ENCODE measurements at regions not wholly inside any gene's neighbourhood (a gene's known extent, or its start where the extent isn't known, plus 50 kb on each side); places are given as distances from the start of the nearest gene placed in this dataset.

DNA sequence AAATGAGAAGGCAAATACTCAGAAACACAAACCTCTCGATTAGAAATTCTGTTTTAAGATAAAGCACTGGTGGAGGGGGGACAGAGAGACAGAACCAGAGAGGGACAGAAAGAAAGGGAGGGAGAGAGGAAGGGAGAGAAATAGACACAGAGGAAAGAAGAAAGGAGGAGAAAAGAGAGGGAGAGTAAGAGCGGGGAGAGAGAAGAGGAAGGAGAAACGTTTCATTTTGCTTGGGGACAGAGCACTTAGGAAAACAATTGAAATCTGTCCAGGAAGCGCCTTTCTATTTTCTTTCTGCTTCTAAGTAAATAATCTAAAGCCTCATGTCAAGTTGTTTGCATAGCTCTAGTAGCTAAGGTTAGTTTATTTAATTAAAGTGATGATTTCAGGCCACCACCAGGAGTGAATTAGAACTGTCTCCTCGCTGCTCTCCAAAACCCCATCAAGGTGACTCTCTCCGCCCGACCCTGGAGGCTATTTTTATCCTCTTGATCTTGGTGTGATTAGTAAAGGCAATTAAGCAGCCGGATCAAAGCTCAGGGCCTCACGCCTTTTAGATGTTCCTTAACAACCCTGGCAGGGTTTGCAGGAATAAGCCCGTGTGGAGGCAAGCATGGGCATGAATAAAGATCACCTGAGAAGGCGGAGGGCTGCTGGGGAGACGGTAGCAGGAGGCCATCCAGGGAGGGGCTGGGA lies 73.4 kb upstream of the INSIG1 start:
- Histone ChIP-seq H3K36me3 (ENCODE audit: control insufficient read depth, insufficient read depth, low read length) (no peaks in the 10 kb centered on the region), H3K4me3 (ENCODE audit: low read length) (no peak overlapping the region), H3K27me3 (ENCODE audit: control insufficient read depth, insufficient read depth, low read length) (no peaks in the 10 kb centered on the region), H3K27ac (ENCODE audit: low read length) (no peak overlapping the region), H3K4me1 (ENCODE audit: control insufficient read depth, insufficient read depth, low read length) (peaks cover 9% of the 10 kb centered on the region), H3K9me3 (ENCODE audit: control insufficient read depth, low read depth, low read length) (no peaks in the 10 kb centered on the region)
- DNase-seq = peak in 1 of 2 donors; percentile 25
- 63% methylated on average over 3 of the region's 12 CpGs for WGBS (ENCODE audit: insufficient coverage, low lambda C conversion rate)

DNA sequence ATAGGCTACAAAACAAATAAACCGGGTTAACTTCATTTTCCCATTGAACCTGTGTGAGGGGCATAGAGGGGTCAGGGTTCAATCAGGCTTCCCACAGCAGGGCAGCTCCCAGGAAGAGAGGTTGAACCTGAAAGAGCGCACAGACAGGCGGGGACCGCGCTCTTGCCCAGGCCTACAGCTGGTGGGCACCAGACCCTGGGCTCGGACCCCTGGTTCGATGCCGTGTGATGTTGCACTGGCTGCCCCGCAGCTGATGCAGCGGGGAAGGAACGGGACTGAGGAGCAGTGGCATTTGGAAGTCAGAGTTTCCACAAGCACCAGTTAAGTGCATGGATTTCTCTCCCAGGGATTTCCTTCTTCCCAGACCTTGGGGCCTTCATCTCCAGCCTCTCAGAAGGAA lies 72.6 kb upstream of the INSIG1 start:
- peaks cover 9% of the 10 kb centered on the region for H3K4me1 ChIP-seq (ENCODE audit: control insufficient read depth, insufficient read depth, low read length)
- H3K27ac ChIP-seq (ENCODE audit: low read length) = no peak overlapping the region
- no peaks in the 10 kb centered on the region for H3K9me3 ChIP-seq (ENCODE audit: control insufficient read depth, low read depth, low read length)
- H3K4me3 ChIP-seq (ENCODE audit: low read length) = no peak overlapping the region
- H3K36me3 ChIP-seq (ENCODE audit: control insufficient read depth, insufficient read depth, low read length) = no peaks in the 10 kb centered on the region
- no CpG with 5 or more reads among the region's 11 CpGs for WGBS (ENCODE audit: insufficient coverage, low lambda C conversion rate)
- no peak for DNase-seq
- no peaks in the 10 kb centered on the region for H3K27me3 ChIP-seq (ENCODE audit: control insufficient read depth, insufficient read depth, low read length)

GRCh38 chr7:155225516-155225915 lies 72.2 kb upstream of the INSIG1 start:
- no peak overlapping the region for H3K4me3 ChIP-seq (ENCODE audit: low read length)
- H3K9me3 ChIP-seq (ENCODE audit: control insufficient read depth, low read depth, low read length) = no peaks in the 10 kb centered on the region
- H3K27ac ChIP-seq (ENCODE audit: low read length) = no peak overlapping the region
- DNase-seq = no peak
- no CpG with 5 or more reads among the region's 14 CpGs for WGBS (ENCODE audit: insufficient coverage, low lambda C conversion rate)
- H3K27me3 ChIP-seq (ENCODE audit: control insufficient read depth, insufficient read depth, low read length) = no peaks in the 10 kb centered on the region
- H3K4me1 ChIP-seq (ENCODE audit: control insufficient read depth, insufficient read depth, low read length) = peaks cover 9% of the 10 kb centered on the region
- no peaks in the 10 kb centered on the region for H3K36me3 ChIP-seq (ENCODE audit: control insufficient read depth, insufficient read depth, low read length)

- no peak overlapping the region for H3K27ac ChIP-seq (ENCODE audit: low read length)
- DNase-seq = no peak
- H3K4me3 ChIP-seq (ENCODE audit: low read length) = no peak overlapping the region
- H3K36me3 ChIP-seq (ENCODE audit: control insufficient read depth, insufficient read depth, low read length) = no peaks in the 10 kb centered on the region
- no CpG with 5 or more reads among the region's 26 CpGs for WGBS (ENCODE audit: insufficient coverage, low lambda C conversion rate)
- H3K27me3 ChIP-seq (ENCODE audit: control insufficient read depth, insufficient read depth, low read length) = no peaks in the 10 kb centered on the region
- peaks cover 9% of the 10 kb centered on the region for H3K4me1 ChIP-seq (ENCODE audit: control insufficient read depth, insufficient read depth, low read length)
- H3K9me3 ChIP-seq (ENCODE audit: control insufficient read depth, low read depth, low read length) = no peaks in the 10 kb centered on the region
These were observed 71.2 kb upstream of the INSIG1 start for GRCh38 chr7:155226261-155227003.

DNA sequence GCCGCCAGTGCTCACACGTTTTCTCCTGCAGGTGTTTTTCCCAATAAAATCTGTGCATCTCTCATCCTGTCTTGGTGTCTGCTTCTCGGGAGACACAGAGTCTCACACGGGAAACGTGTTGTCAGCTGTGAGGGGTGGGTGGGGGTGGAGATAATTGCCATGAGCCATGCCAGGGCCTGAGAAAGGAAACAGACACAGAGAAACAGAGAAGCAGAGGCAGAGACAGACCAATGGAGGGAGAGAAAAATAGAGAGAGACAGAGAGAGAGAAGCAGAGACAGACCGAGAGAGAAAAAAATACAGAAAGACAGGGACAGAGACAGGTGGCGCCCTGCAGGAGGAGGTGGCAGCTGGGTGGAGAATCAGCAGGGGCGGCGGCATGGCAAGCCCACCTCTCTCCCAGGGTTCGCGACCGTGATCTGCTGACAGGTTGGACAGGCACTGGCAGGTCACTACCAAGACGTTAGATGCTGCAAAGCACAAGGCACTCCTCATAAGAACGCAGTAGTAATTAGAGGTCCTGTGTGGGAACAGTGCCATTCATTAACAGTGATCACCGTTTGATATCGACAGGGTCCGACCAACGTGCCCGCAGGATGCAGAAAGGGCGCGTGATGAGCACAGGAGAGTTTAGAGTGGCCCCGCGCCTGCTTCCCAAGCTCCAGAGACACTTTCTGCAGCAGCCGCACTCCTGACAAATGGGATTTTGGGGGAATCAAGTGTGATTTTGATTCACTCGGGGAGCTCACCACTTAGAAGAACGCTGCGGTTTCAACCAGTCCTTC lies 70.5 kb upstream of the INSIG1 start:
- no peak overlapping the region for H3K4me3 ChIP-seq (ENCODE audit: low read length)
- H3K36me3 ChIP-seq (ENCODE audit: control insufficient read depth, insufficient read depth, low read length) = no peaks in the 10 kb centered on the region
- no peak overlapping the region for H3K27ac ChIP-seq (ENCODE audit: low read length)
- peaks cover 9% of the 10 kb centered on the region for H3K4me1 ChIP-seq (ENCODE audit: control insufficient read depth, insufficient read depth, low read length)
- no peak for DNase-seq
- 93% methylated on average over 3 of the region's 27 CpGs for WGBS (ENCODE audit: insufficient coverage, low lambda C conversion rate)
- no peaks in the 10 kb centered on the region for H3K9me3 ChIP-seq (ENCODE audit: control insufficient read depth, low read depth, low read length)
- H3K27me3 ChIP-seq (ENCODE audit: control insufficient read depth, insufficient read depth, low read length) = no peaks in the 10 kb centered on the region

GRCh38 chr7:155227788-155228458 lies 69.8 kb upstream of the INSIG1 start:
- peaks cover 9% of the 10 kb centered on the region for H3K4me1 ChIP-seq (ENCODE audit: control insufficient read depth, insufficient read depth, low read length)
- H3K27ac ChIP-seq (ENCODE audit: low read length) = no peak overlapping the region
- no peak for DNase-seq
- H3K9me3 ChIP-seq (ENCODE audit: control insufficient read depth, low read depth, low read length) = no peaks in the 10 kb centered on the region
- no peak overlapping the region for H3K4me3 ChIP-seq (ENCODE audit: low read length)
- H3K36me3 ChIP-seq (ENCODE audit: control insufficient read depth, insufficient read depth, low read length) = no peaks in the 10 kb centered on the region
- H3K27me3 ChIP-seq (ENCODE audit: control insufficient read depth, insufficient read depth, low read length) = no peaks in the 10 kb centered on the region
- WGBS (ENCODE audit: insufficient coverage, low lambda C conversion rate) = 97% methylated on average over 5 of the region's 22 CpGs

GRCh38 chr7:155228459-155228845 lies 69.2 kb upstream of the INSIG1 start:
- no peaks in the 10 kb centered on the region for H3K36me3 ChIP-seq (ENCODE audit: control insufficient read depth, insufficient read depth, low read length)
- H3K27me3 ChIP-seq (ENCODE audit: control insufficient read depth, insufficient read depth, low read length) = no peaks in the 10 kb centered on the region
- DNase-seq = no peak
- H3K9me3 ChIP-seq (ENCODE audit: control insufficient read depth, low read depth, low read length) = no peaks in the 10 kb centered on the region
- H3K4me3 ChIP-seq (ENCODE audit: low read length) = no peak overlapping the region
- no peak overlapping the region for H3K27ac ChIP-seq (ENCODE audit: low read length)
- peaks cover 9% of the 10 kb centered on the region for H3K4me1 ChIP-seq (ENCODE audit: control insufficient read depth, insufficient read depth, low read length)
- no CpG with 5 or more reads among the region's 8 CpGs for WGBS (ENCODE audit: insufficient coverage, low lambda C conversion rate)

GRCh38 chr7:155228894-155229293 lies 68.8 kb upstream of the INSIG1 start:
- Histone ChIP-seq H3K36me3 (ENCODE audit: control insufficient read depth, insufficient read depth, low read length) (no peaks in the 10 kb centered on the region), H3K4me3 (ENCODE audit: low read length) (no peak overlapping the region), H3K27ac (ENCODE audit: low read length) (no peak overlapping the region), H3K9me3 (ENCODE audit: control insufficient read depth, low read depth, low read length) (no peaks in the 10 kb centered on the region), H3K27me3 (ENCODE audit: control insufficient read depth, insufficient read depth, low read length) (no peaks in the 10 kb centered on the region), H3K4me1 (ENCODE audit: control insufficient read depth, insufficient read depth, low read length) (peaks cover 13% of the 10 kb centered on the region)
- no peak for DNase-seq
- 80% methylated on average over 1 of the region's 9 CpGs for WGBS (ENCODE audit: insufficient coverage, low lambda C conversion rate)

DNA sequence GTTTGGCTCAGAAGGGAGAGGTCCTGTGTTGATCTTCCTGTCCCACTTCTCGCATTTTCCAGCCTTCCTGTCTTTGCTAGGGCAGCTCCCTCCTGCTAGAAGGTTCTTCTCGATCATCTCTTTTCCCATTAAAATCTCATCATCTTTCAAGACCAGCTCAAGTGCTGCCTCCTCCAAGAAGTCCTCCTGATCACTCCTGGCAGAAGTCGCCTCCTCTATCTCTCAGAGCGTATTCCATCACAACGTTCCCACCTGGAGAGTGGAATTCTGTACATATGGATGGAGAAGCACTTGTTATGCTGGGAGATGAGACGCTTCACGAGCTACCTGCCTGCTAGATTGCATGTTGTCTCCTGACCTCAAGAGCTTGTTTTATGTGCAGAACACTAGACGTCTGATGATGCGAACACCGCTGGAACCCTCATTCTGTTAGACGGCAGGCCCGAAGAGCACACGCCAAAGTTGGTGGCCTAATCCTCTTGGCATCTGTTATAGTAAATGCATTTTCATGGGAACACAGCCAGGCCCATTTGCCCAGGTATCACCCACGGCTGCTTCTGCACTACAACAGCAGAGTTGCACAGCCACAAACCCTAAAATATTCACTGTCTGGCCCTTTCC lies 68.0 kb upstream of the INSIG1 start:
- WGBS (ENCODE audit: insufficient coverage, low lambda C conversion rate) = no CpG with 5 or more reads among the region's 14 CpGs
- Histone ChIP-seq H3K4me1 (ENCODE audit: control insufficient read depth, insufficient read depth, low read length) (peaks cover 13% of the 10 kb centered on the region), H3K36me3 (ENCODE audit: control insufficient read depth, insufficient read depth, low read length) (no peaks in the 10 kb centered on the region), H3K4me3 (ENCODE audit: low read length) (no peak overlapping the region), H3K27ac (ENCODE audit: low read length) (no peak overlapping the region), H3K9me3 (ENCODE audit: control insufficient read depth, low read depth, low read length) (no peaks in the 10 kb centered on the region), H3K27me3 (ENCODE audit: control insufficient read depth, insufficient read depth, low read length) (no peaks in the 10 kb centered on the region)
- DNase-seq = no peak

- WGBS (ENCODE audit: insufficient coverage, low lambda C conversion rate) = no CpG with 5 or more reads among the region's 11 CpGs
- Histone ChIP-seq H3K4me3 (ENCODE audit: low read length) (no peak overlapping the region), H3K36me3 (ENCODE audit: control insufficient read depth, insufficient read depth, low read length) (no peaks in the 10 kb centered on the region), H3K27ac (ENCODE audit: low read length) (no peak overlapping the region), H3K27me3 (ENCODE audit: control insufficient read depth, insufficient read depth, low read length) (no peaks in the 10 kb centered on the region), H3K9me3 (ENCODE audit: control insufficient read depth, low read depth, low read length) (no peaks in the 10 kb centered on the region), H3K4me1 (ENCODE audit: control insufficient read depth, insufficient read depth, low read length) (peaks cover 8% of the 10 kb centered on the region)
- peak in 1 of 2 donors; percentile 14 for DNase-seq
These were observed 67.5 kb upstream of the INSIG1 start for GRCh38 chr7:155230169-155230593.
